Keratinocyte (primary cell): ENCODE measurements at regions not wholly inside any gene's neighbourhood (a gene's known extent, or its start where the extent isn't known, plus 50 kb on each side); places are given as distances from the start of the nearest gene placed in this dataset.
"Not testable (repeated sequence)": the region's sequence is repeated elsewhere in the genome, so short reads cannot be mapped to it uniquely, and the experiment has no call there.

Experiments used
- DNase-seq: peaks from one replicate; pipeline ENCODE4 v3.0.0-alpha.2; 2011; ENCODE audit warnings: low read depth, missing footprints, low spot score
- FAIRE-seq: peaks from 2 replicates; lab custom pipeline; 2011; peaks lifted over from hg19 to GRCh38; lab: Jason Lieb, UNC
- H2AFZ ChIP-seq: 2 replicates; pipeline ENCODE4 v1.6.0; 2012; ENCODE audit warnings: low read length, control low read depth, inconsistent platforms; ENCODE audit not compliant: control insufficient read depth
- H3K27ac ChIP-seq: 2 replicates; pipeline ENCODE4 v1.5.1; 2011; ENCODE audit warnings: low read length; ENCODE audit not compliant: control insufficient read depth, insufficient read depth
- H3K27me3 ChIP-seq: 3 replicates; pipeline ENCODE4 v1.6.0; 2011; ENCODE audit warnings: low read length; ENCODE audit not compliant: control insufficient read depth, insufficient read depth; ENCODE audit errors: extremely low read depth
- H3K36me3 ChIP-seq, 2 experiments: 2 replicates in 1 of 2; 3 replicates in 1 of 2; pipeline ENCODE4 v1.5.1; 2011; ENCODE audit warnings: low read length in 2 of 2, mild to moderate bottlenecking in 1 of 2; ENCODE audit not compliant: control insufficient read depth in 2 of 2, insufficient read depth in 2 of 2; ENCODE audit errors: extremely low read depth in 1 of 2
- H3K4me1 ChIP-seq: 3 replicates; pipeline ENCODE4 v1.5.1; 2011; ENCODE audit warnings: low read length; ENCODE audit not compliant: control insufficient read depth, insufficient read depth; ENCODE audit errors: extremely low read depth
- H3K4me2 ChIP-seq: 3 replicates; pipeline ENCODE4 v1.6.0; 2011; ENCODE audit warnings: low read depth, low read length; ENCODE audit not compliant: control insufficient read depth, insufficient read depth; ENCODE audit errors: extremely low read depth
- H3K4me3 ChIP-seq, 3 experiments: fragments of 200-600 bp in 1 of 3; sonication (generic) in 1 of 3; 2 replicates in 2 of 3; 3 replicates in 1 of 3; pipeline ENCODE4 v1.5.1; 2011 to 2016; ENCODE audit warnings: low read length in 3 of 3, mild to moderate bottlenecking in 3 of 3, control low read depth in 2 of 3, inconsistent platforms in 1 of 3, low read depth in 1 of 3, mixed read lengths in 1 of 3, mixed run types in 1 of 3, moderate library complexity in 1 of 3; ENCODE audit not compliant: control insufficient read depth in 2 of 3, insufficient read depth in 2 of 3; ENCODE audit errors: extremely low read depth in 1 of 3
- H3K79me2 ChIP-seq: 2 replicates; pipeline ENCODE4 v1.6.0; 2012; ENCODE audit warnings: low read length; ENCODE audit not compliant: control insufficient read depth, insufficient read depth
- H3K9ac ChIP-seq: 3 replicates; pipeline ENCODE4 v1.6.0; 2011; ENCODE audit warnings: low read length; ENCODE audit not compliant: control insufficient read depth, insufficient read depth; ENCODE audit errors: extremely low read depth
- H3K9me1 ChIP-seq: 3 replicates; pipeline ENCODE4 v1.6.0; 2011; ENCODE audit warnings: low read length; ENCODE audit not compliant: control insufficient read depth, insufficient read depth; ENCODE audit errors: extremely low read depth
- H3K9me3 ChIP-seq: 2 replicates; pipeline ENCODE4 v1.5.1; 2012; ENCODE audit warnings: low read depth, low read length; ENCODE audit not compliant: control insufficient read depth
- H4K20me1 ChIP-seq: 3 replicates; pipeline ENCODE4 v1.6.0; 2011; ENCODE audit warnings: low read length; ENCODE audit not compliant: control insufficient read depth, insufficient read depth; ENCODE audit errors: extremely low read depth
- CTCF ChIP-seq, 3 experiments: IDR thresholded peaks in 1 of 3; conservative IDR thresholded peaks in 1 of 3; optimal IDR thresholded peaks in 1 of 3; 2 replicates in 2 of 3; 3 replicates in 1 of 3; pipeline versions ENCODE3 to v1.5.1; 2011; ENCODE audit warnings: low read length in 3 of 3, mild to moderate bottlenecking in 3 of 3, moderate library complexity in 2 of 3, control low read depth in 1 of 3, inconsistent platforms in 1 of 3; ENCODE audit not compliant: insufficient read depth in 2 of 3; ENCODE audit errors: extremely low read depth in 1 of 3
- EZH2 ChIP-seq: IDR thresholded peaks from one replicate; pipeline ENCODE4 v1.6.1; 2012; ENCODE audit warnings: inconsistent platforms, mild to moderate bottlenecking, low read length, moderate library complexity
- dilution Hi-C: fragments of 300-500 bp; cut with MboI; formaldehyde crosslinking; loops from one replicate; pipeline ENCODE4 v1.7.0; 2020; ENCODE audit warnings: low sequenced_read_pairs; ENCODE audit not compliant: extremely low pct_ligation_motif_present

DNA sequence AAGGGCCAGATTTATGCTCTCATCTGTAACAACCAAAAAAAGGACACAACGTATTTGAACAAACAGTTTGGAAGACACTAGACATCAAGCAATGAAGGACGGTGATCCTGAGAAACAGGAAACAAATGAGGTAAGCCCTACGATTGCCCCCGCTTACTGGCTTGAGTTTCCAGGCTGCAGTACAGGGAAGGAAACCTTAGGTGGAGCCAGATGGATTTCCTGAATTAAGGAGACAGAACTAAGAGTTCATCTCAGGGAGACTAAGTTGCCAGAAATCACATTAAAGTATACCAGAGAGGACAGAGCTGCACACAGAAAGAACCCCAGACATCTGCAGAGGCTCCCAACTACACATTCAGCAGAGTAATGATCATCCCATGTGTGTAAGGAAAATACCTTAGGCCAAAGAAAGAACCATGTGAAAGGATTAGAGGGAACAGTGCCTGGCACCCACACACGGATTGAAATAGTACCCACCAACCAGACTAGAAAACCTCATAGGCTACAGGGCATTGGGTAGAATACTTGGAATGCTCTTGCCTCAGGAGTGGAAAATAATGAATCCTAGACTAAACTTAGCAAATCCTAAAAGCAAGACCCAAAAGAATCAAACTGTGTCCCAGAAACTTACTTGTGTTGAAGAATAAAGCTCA, 99.3 kb upstream of the NIPBL start:
- no peaks in the 10 kb centered on the region for H4K20me1 ChIP-seq
- H3K4me1 ChIP-seq, result no peaks in the 10 kb centered on the region
- no peaks in the 10 kb centered on the region for H3K79me2 ChIP-seq
- DNase-seq (no peak), FAIRE-seq (no peak)
- no peaks in the 10 kb centered on the region for H3K27me3 ChIP-seq
- no peak overlapping the region for H3K4me3 ChIP-seq
- H3K27ac ChIP-seq, result no peak overlapping the region
- TF ChIP-seq EZH2, result no peak
- peak in 2 of 3 experiments; percentile 16 to 17 for TF ChIP-seq CTCF (optimal IDR thresholded peaks at IDR 0.05 in 1 of 3, IDR thresholded peaks at IDR 0.05 in 1 of 3, conservative IDR thresholded peaks at IDR 0.05 in 1 of 3; ENCODE audit: extremely low read depth in 1 of 3, insufficient read depth in 2 of 3, low read length in 3 of 3)
- H2AFZ ChIP-seq, result no peak overlapping the region
- no peaks in the 10 kb centered on the region for H3K9me1 ChIP-seq
- no peaks in the 10 kb centered on the region for H3K9me3 ChIP-seq
- no peaks in the 10 kb centered on the region for H3K36me3 ChIP-seq
- no peak overlapping the region for H3K9ac ChIP-seq
- H3K4me2 ChIP-seq, result no peak overlapping the region
- dilution Hi-C loops, result no loop called here

DNA sequence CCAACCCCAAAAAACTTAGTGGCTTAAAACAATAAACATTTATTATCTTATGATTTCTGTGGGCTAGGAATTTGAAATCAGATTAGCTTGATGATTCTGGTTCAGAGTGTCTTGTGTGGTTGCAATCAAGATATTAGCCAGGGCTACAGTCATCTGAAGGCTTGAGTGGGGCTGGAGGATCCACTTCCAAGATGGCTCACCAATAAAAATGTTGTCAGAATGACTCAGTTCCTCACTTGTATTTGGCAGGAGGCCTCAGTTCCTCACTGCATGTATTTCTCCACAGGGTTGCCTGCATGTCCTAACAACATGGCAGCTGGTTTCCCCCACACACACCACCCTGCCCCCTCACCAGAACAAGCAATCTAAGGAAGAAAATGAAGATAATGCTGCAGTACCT, 98.2 kb upstream of the NIPBL start:
- no peak for FAIRE-seq
- Histone ChIP-seq H2AFZ (no peak overlapping the region), H3K36me3 (no peaks in the 10 kb centered on the region), H3K27me3 (no peaks in the 10 kb centered on the region), H3K4me1 (no peaks in the 10 kb centered on the region), H4K20me1 (no peaks in the 10 kb centered on the region), H3K27ac (no peak overlapping the region), H3K4me3 (no peak overlapping the region), H3K79me2 (no peaks in the 10 kb centered on the region), H3K4me2 (no peak overlapping the region), H3K9ac (no peak overlapping the region), H3K9me3 (no peaks in the 10 kb centered on the region), H3K9me1 (no peaks in the 10 kb centered on the region)
- no peak for TF ChIP-seq EZH2
- no peak for TF ChIP-seq CTCF (optimal IDR thresholded peaks at IDR 0.05 in 1 of 3, IDR thresholded peaks at IDR 0.05 in 1 of 3, conservative IDR thresholded peaks at IDR 0.05 in 1 of 3; ENCODE audit: extremely low read depth in 1 of 3, insufficient read depth in 2 of 3, low read length in 3 of 3)
- dilution Hi-C loops, result no loop called here
- no peak for DNase-seq

DNA sequence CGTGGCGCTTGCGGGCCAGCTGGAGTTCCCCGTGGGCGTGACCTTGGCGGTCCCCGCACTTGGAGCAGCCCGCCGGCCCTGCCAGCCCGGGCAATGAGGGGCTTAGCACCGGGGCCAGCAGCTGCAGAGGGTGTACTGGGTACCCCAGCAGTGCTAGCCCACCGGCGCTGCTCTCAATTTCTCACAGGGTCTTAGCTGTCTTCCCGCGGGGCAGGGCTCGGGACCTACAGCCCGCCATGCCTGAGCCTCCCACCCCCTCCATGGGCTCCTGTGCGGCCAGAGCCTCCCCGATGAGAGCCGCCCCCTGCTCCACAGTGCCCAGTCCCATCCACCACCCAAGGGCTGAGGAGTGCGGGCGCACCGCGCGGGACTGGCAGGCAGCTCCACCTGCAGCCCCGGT, 94.0 kb upstream of the NIPBL start:
- H3K9me3 ChIP-seq, H3K4me3 ChIP-seq, H3K4me2 ChIP-seq, H3K36me3 ChIP-seq, H3K27me3 ChIP-seq, H2AFZ ChIP-seq, H3K9me1 ChIP-seq, H3K79me2 ChIP-seq, H3K27ac ChIP-seq, H3K9ac ChIP-seq, FAIRE-seq, DNase-seq, dilution Hi-C loops, H4K20me1 ChIP-seq, H3K4me1 ChIP-seq: not testable (repeated sequence)
